Left lung (tissue), 4 donors: ENCODE measurements at regions not wholly inside any gene's neighbourhood (a gene's known extent, or its start where the extent isn't known, plus 50 kb on each side); places are given as distances from the start of the nearest gene placed in this dataset.

Source experiments
- ATAC-seq: fragments of 200-7000 bp; cut with Tn5 transposase; one replicate; pipeline ENCODE4 v1.9.1; 2020; ENCODE audit warnings: moderate library complexity
- DNase-seq, 4 donors: peaks; one replicate each; pipeline ENCODE4 v3.0.0-alpha.2; 2013 to 2020
- H3K27ac ChIP-seq, 2 donors: fragments of 200-600 bp; sonication (generic) in 1 of 2; one replicate each; pipeline versions ENCODE4 v1.5.0 to v1.8.0; 2020 to 2021
- H3K27me3 ChIP-seq, 2 donors: fragments of 200-600 bp; sonication (generic) in 1 of 2; one replicate each; pipeline versions ENCODE4 v1.5.0 to v1.8.0; 2020 to 2021
- H3K36me3 ChIP-seq, 2 donors: fragments of 200-600 bp; sonication (generic) in 1 of 2; one replicate each; pipeline versions ENCODE4 v1.5.0 to v1.8.0; 2020 to 2021
- H3K4me1 ChIP-seq, 2 donors: fragments of 200-600 bp; one replicate each; pipeline ENCODE4 v1.8.0; 2021
- H3K4me3 ChIP-seq, 2 donors: fragments of 200-600 bp; sonication (generic) in 1 of 2; one replicate each; pipeline versions ENCODE4 v1.5.0 to v1.8.0; 2020 to 2021; ENCODE audit warnings: mild to moderate bottlenecking in 1 of 2
- H3K9me3 ChIP-seq, 2 donors: fragments of 200-600 bp; sonication (generic) in 1 of 2; one replicate each; pipeline versions ENCODE4 v1.5.0 to v1.8.0; 2020 to 2021
- intact Hi-C, 2 donors: fragments of 100-400 bp; cut with DNase I; formaldehyde crosslinking; loops; one replicate each; pipeline versions ENCODE4 v1.11.2 to v1.14.2; 2022
- TF ChIP-seq, protein P1 (sequence below), 2 donors: fragments of 200-600 bp; sonication (generic) in 1 of 2; IDR thresholded peaks; one replicate each; pipeline versions ENCODE4 v1.5.0 to v1.8.0; 2021; ENCODE audit warnings: antibody characterized with exemption in 2 of 2
- donor health status: DM: no; HTN: yes; CAD: no.
- donor health status: DM: no; HTN: no; CAD: no.

DNA sequence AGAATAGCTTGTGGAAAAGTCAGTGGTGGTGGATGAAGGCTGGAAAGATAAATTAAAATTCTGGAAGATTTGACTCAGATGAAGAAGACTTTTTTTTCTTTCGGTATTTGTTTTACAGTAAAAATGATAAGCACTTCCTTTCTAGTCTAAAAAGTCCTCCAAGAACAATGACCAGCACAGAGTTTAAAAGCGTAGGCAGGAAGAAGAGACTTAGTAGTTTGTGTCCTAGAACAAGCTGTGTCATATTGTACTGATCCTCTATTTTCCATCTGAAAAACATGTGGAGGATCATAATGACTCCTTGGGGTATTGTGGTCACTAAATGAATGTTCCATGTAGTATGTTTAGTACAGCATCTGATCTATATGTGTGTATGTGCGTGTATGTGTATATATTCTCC is 132.4 kb upstream of the FSHR start:
- H3K4me1 ChIP-seq, result no peaks in the 10 kb centered on the region
- TF ChIP-seq, protein P1, sequence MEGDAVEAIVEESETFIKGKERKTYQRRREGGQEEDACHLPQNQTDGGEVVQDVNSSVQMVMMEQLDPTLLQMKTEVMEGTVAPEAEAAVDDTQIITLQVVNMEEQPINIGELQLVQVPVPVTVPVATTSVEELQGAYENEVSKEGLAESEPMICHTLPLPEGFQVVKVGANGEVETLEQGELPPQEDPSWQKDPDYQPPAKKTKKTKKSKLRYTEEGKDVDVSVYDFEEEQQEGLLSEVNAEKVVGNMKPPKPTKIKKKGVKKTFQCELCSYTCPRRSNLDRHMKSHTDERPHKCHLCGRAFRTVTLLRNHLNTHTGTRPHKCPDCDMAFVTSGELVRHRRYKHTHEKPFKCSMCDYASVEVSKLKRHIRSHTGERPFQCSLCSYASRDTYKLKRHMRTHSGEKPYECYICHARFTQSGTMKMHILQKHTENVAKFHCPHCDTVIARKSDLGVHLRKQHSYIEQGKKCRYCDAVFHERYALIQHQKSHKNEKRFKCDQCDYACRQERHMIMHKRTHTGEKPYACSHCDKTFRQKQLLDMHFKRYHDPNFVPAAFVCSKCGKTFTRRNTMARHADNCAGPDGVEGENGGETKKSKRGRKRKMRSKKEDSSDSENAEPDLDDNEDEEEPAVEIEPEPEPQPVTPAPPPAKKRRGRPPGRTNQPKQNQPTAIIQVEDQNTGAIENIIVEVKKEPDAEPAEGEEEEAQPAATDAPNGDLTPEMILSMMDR (IDR thresholded peaks at IDR 0.05), result no peak
- intact Hi-C loops, result no loop called here
- no peak for ATAC-seq
- H3K4me3 ChIP-seq, result no peak overlapping the region
- H3K27me3 ChIP-seq, result no peaks in the 10 kb centered on the region
- H3K9me3 ChIP-seq, result no peaks in the 10 kb centered on the region
- no peaks in the 10 kb centered on the region for H3K36me3 ChIP-seq
- no peak for DNase-seq
- peak overlapping the region in 1 of 2 donors; percentile 36 for H3K27ac ChIP-seq

DNA sequence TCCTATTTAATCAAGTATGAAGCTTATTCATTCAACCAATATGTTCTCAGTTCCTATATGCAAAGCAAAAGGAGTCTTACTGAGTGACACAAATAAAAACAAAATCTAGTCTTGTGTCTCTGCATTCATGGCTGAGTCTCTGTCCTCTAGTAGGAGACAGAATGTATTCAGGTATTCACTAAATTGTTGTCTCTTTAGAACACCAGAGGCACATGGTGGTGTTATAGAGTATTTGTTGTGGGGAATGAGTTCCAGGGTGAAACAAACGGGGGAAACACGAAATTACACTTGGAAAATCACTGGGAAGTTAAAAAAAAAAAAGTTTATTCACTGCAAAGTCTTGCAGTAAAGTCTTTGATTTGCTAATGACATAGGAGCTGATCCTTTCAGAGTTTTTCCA is 131.7 kb upstream of the FSHR start:
- no peaks in the 10 kb centered on the region for H3K4me1 ChIP-seq
- TF ChIP-seq, protein P1 (IDR thresholded peaks at IDR 0.05), result no peak
- no peaks in the 10 kb centered on the region for H3K27me3 ChIP-seq
- peak overlapping the region in 1 of 2 donors; percentile 36 for H3K27ac ChIP-seq
- DNase-seq, result no peak
- H3K9me3 ChIP-seq, result no peaks in the 10 kb centered on the region
- intact Hi-C loops, result no loop called here
- no peak for ATAC-seq
- no peaks in the 10 kb centered on the region for H3K36me3 ChIP-seq
- no peak overlapping the region for H3K4me3 ChIP-seq

DNA sequence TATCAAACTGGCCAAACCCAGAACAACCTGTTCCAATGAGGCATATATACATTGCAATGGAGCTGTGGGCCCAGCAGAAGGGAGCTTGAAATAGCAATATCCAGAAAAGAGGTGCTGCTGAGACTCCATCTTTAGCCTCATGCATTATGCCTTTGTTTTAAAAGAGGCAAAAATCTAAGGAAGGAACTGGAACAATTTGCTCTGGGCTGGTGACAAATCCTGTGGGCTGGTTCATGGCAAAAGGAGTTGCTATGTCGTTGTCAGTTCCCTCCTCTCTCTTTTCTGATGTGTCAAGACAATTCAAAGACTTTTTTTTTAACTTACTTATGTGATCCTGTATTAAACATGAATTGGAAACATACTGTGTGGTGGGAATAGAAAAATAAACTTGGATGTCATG is 124.2 kb upstream of the FSHR start:
- no peaks in the 10 kb centered on the region for H3K4me1 ChIP-seq
- no peaks in the 10 kb centered on the region for H3K36me3 ChIP-seq
- DNase-seq (no peak), ATAC-seq (no peak)
- no peak overlapping the region for H3K27ac ChIP-seq
- H3K9me3 ChIP-seq, result peaks cover 0 to 19% of the 10 kb centered on the region in 2 donors
- TF ChIP-seq, protein P1 (IDR thresholded peaks at IDR 0.05), result no peak
- no peaks in the 10 kb centered on the region for H3K27me3 ChIP-seq
- no peak overlapping the region for H3K4me3 ChIP-seq
- intact Hi-C loops, result no loop called here

DNA sequence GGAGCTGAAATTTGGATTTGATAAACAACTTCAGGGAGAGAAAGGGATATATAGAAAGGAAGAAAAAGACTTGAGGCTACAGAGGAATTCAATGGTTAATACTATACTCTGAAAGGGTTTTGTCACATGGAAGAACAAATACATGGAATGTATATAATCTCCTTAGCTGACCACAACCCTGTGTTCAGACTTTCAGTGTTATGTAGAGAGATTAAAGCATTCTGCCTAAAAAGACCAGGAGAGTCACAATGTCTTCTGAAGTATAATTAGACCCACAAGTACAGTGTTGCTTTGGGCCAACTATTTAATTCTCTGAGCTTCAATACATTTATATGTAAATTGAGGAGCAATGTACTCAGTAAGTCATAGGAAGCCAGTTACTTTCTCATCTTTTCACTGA is 123.8 kb upstream of the FSHR start:
- TF ChIP-seq, protein P1 (IDR thresholded peaks at IDR 0.05), result no peak
- Histone ChIP-seq H3K4me1 (no peaks in the 10 kb centered on the region), H3K9me3 (peaks cover 0 to 19% of the 10 kb centered on the region in 2 donors), H3K27me3 (no peaks in the 10 kb centered on the region), H3K36me3 (no peaks in the 10 kb centered on the region), H3K27ac (no peak overlapping the region), H3K4me3 (no peak overlapping the region)
- intact Hi-C loops, result no loop called here
- no peak for ATAC-seq
- no peak for DNase-seq

DNA sequence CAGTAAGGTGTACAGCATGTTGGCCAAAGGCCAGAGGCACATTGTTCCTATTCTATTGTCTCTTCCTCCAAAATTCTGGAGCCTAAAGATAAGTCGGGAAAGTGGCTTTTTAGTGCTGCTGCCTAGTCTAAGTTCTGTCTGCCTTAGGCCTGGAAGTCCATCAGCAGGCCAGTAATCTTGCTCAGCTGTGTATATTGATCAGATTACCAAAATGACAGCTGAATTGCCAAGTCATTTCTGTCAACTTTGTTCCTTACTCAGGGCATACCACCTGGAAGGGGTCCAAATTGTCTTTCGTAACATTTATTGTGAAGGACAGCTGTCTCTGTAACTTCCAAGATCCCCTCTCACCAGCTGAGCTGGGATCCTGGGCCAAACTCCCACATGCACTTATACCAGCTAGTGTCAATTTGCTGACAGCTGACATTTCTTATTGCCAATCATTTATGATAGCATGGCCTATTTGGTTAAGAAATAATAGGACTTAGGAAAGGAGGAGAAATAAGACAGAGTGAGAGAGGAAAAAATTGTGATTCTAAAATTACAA is 116.8 kb upstream of the FSHR start:
- intact Hi-C loops, result no loop called here
- Histone ChIP-seq H3K27me3 (no peaks in the 10 kb centered on the region), H3K4me3 (no peak overlapping the region), H3K4me1 (no peaks in the 10 kb centered on the region), H3K9me3 (no peaks in the 10 kb centered on the region), H3K36me3 (no peaks in the 10 kb centered on the region), H3K27ac (no peak overlapping the region)
- ATAC-seq (no peak), DNase-seq (no peak)
- TF ChIP-seq, protein P1 (IDR thresholded peaks at IDR 0.05), result no peak
